ENCODE measurements at regions not wholly inside any gene's neighbourhood (a gene's known extent, or its start where the extent isn't known, plus 50 kb on each side); places are given as distances from the start of the nearest gene placed in this dataset.

GRCh38 chr1:8205771-8206170 lies 112.1 kb upstream of the SLC45A1 start:
- H3K9me3 Mint-ChIP-seq (ENCODE audit: unreplicated experiment): no peaks in the 10 kb centered on the region
- no peaks in the 10 kb centered on the region for H3K4me1 Mint-ChIP-seq (ENCODE audit: unreplicated experiment)
- no peak for DNase-seq (ENCODE audit: low spot score)
- H3K27ac Mint-ChIP-seq (ENCODE audit: unreplicated experiment): no peak overlapping the region
- H3K36me3 Mint-ChIP-seq (ENCODE audit: low read depth, unreplicated experiment): no peaks in the 10 kb centered on the region
- H3K27me3 Mint-ChIP-seq (ENCODE audit: unreplicated experiment): peaks cover 3% of the 10 kb centered on the region
- TF ChIP-seq, protein P1, sequence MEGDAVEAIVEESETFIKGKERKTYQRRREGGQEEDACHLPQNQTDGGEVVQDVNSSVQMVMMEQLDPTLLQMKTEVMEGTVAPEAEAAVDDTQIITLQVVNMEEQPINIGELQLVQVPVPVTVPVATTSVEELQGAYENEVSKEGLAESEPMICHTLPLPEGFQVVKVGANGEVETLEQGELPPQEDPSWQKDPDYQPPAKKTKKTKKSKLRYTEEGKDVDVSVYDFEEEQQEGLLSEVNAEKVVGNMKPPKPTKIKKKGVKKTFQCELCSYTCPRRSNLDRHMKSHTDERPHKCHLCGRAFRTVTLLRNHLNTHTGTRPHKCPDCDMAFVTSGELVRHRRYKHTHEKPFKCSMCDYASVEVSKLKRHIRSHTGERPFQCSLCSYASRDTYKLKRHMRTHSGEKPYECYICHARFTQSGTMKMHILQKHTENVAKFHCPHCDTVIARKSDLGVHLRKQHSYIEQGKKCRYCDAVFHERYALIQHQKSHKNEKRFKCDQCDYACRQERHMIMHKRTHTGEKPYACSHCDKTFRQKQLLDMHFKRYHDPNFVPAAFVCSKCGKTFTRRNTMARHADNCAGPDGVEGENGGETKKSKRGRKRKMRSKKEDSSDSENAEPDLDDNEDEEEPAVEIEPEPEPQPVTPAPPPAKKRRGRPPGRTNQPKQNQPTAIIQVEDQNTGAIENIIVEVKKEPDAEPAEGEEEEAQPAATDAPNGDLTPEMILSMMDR (IDR thresholded peaks at IDR 0.05; ENCODE audit: unreplicated experiment): no peak
- H3K4me3 Mint-ChIP-seq (ENCODE audit: unreplicated experiment): no peak overlapping the region

DNA sequence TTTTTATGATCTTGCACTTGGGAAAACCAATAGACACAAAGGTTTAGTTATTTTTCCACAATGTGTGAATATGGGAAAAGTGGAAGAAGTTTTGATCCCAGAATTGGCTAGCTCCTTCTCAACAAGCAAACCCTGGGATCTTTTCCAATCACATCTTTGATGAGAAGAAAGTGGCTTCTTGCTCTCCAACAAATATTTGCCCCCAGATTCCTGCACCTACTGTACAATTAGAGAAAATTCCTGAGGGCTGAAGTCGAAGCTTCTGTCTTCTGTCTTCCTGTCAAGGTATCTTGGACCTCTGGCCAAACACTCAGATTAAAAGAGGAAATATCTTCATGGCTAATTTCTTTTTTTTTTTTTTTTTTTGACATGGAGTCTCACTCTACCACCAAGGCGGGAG lies 113.1 kb upstream of the SLC45A1 start:
- H3K4me1 Mint-ChIP-seq (ENCODE audit: unreplicated experiment): peaks cover 7% of the 10 kb centered on the region
- H3K9me3 Mint-ChIP-seq (ENCODE audit: unreplicated experiment): no peaks in the 10 kb centered on the region
- H3K27me3 Mint-ChIP-seq (ENCODE audit: unreplicated experiment): no peaks in the 10 kb centered on the region
- no peak overlapping the region for H3K4me3 Mint-ChIP-seq (ENCODE audit: unreplicated experiment)
- TF ChIP-seq, protein P1 (IDR thresholded peaks at IDR 0.05; ENCODE audit: unreplicated experiment): no peak
- H3K36me3 Mint-ChIP-seq (ENCODE audit: low read depth, unreplicated experiment): no peaks in the 10 kb centered on the region
- no peak for DNase-seq (ENCODE audit: low spot score)
- no peak overlapping the region for H3K27ac Mint-ChIP-seq (ENCODE audit: unreplicated experiment)

- H3K27ac Mint-ChIP-seq (ENCODE audit: unreplicated experiment): no peak overlapping the region
- H3K4me1 Mint-ChIP-seq (ENCODE audit: unreplicated experiment): peaks cover 16% of the 10 kb centered on the region
- H3K9me3 Mint-ChIP-seq (ENCODE audit: unreplicated experiment): no peaks in the 10 kb centered on the region
These were observed 114.4 kb upstream of the SLC45A1 start for GRCh38 chr1:8203551-8203950.

GRCh38 chr1:8203056-8203455 lies 114.9 kb upstream of the SLC45A1 start:
- DNase-seq (ENCODE audit: low spot score): no peak
- Mint-ChIP-seq H3K27ac (ENCODE audit: unreplicated experiment) (no peak overlapping the region), H3K27me3 (ENCODE audit: unreplicated experiment) (no peaks in the 10 kb centered on the region)

More at GRCh38 chr1:8203551-8203950, 114.4 kb upstream of the SLC45A1 start:
- H3K27me3 Mint-ChIP-seq (ENCODE audit: unreplicated experiment): no peaks in the 10 kb centered on the region
- TF ChIP-seq, protein P1 (IDR thresholded peaks at IDR 0.05; ENCODE audit: unreplicated experiment): no peak
- no peaks in the 10 kb centered on the region for H3K36me3 Mint-ChIP-seq (ENCODE audit: low read depth, unreplicated experiment)
- no peak for DNase-seq (ENCODE audit: low spot score)
- no peak overlapping the region for H3K4me3 Mint-ChIP-seq (ENCODE audit: unreplicated experiment)

GRCh38 chr1:8202182-8202905 lies 115.6 kb upstream of the SLC45A1 start:
- Mint-ChIP-seq H3K9me3 (ENCODE audit: unreplicated experiment) (no peaks in the 10 kb centered on the region), H3K4me3 (ENCODE audit: unreplicated experiment) (no peak overlapping the region), H3K27me3 (ENCODE audit: unreplicated experiment) (no peaks in the 10 kb centered on the region), H3K4me1 (ENCODE audit: unreplicated experiment) (peaks cover 17% of the 10 kb centered on the region), H3K27ac (ENCODE audit: unreplicated experiment) (no peak overlapping the region), H3K36me3 (ENCODE audit: low read depth, unreplicated experiment) (no peaks in the 10 kb centered on the region)
- TF ChIP-seq, protein P1 (IDR thresholded peaks at IDR 0.05; ENCODE audit: unreplicated experiment): no peak
- DNase-seq (ENCODE audit: low spot score): no peak

More at GRCh38 chr1:8203056-8203455, 114.9 kb upstream of the SLC45A1 start:
- Mint-ChIP-seq H3K4me3 (ENCODE audit: unreplicated experiment) (no peak overlapping the region), H3K36me3 (ENCODE audit: low read depth, unreplicated experiment) (no peaks in the 10 kb centered on the region), H3K9me3 (ENCODE audit: unreplicated experiment) (no peaks in the 10 kb centered on the region), H3K4me1 (ENCODE audit: unreplicated experiment) (peaks cover 17% of the 10 kb centered on the region)
- TF ChIP-seq, protein P1 (IDR thresholded peaks at IDR 0.05; ENCODE audit: unreplicated experiment): no peak

Measured in endothelial cell (in vitro differentiated cells).